GM10248 (cell line): ENCODE measurements at regions not wholly inside any gene's neighbourhood (a gene's known extent, or its start where the extent isn't known, plus 50 kb on each side); places are given as distances from the start of the nearest gene placed in this dataset.

Source experiments
- CTCF ChIA-PET: fragments of 300-600 bp; sonication (Branson Sonifier 250); formaldehyde crosslinking; extraction: SDS; loops from one replicate; lab custom pipeline; 2021; ENCODE audit warnings: antibody characterized with exemption; lab: Yijun Ruan, JAX
- POLR2A ChIA-PET: fragments of 350-650 bp; sonication (Branson Sonifier 250); formaldehyde crosslinking; extraction: SDS; loops from one replicate; lab custom pipeline; 2020; ENCODE audit warnings: antibody characterized with exemption; lab: Yijun Ruan, JAX
- DNase-seq: peaks from one replicate; pipeline ENCODE4 v3.0.0; 2012; ENCODE audit errors: extremely low spot score
- TF ChIP-seq, protein P1 (sequence below): IDR thresholded peaks from 2 replicates; pipeline ENCODE4 v1.5.1; 2012; ENCODE audit warnings: mild to moderate bottlenecking, low read depth; ENCODE audit errors: extremely low read depth, missing control alignments, control extremely low read depth

DNA sequence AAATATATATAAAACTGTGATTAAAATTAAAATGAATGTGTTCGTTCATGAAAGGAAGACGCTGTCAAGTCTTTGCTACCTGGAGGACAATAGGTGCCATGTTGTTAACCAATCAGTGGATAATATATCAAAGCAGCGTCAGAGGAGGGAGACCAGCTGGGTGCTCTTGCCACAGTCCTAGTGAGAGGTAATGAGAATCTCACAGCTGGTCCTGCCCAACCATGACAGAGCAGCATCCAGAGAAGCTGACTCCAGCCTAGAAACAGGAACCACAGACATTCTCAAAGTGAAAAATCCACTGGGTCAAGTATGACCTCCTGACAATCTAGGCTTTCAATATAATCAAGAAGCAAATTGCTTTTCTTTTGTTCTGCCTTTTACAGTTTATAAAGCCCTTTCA, 94.5 kb upstream of the LRFN2 start:
- ChIA-PET CTCF (no interaction called here), POLR2A (no interaction called here)
- TF ChIP-seq, protein P1, sequence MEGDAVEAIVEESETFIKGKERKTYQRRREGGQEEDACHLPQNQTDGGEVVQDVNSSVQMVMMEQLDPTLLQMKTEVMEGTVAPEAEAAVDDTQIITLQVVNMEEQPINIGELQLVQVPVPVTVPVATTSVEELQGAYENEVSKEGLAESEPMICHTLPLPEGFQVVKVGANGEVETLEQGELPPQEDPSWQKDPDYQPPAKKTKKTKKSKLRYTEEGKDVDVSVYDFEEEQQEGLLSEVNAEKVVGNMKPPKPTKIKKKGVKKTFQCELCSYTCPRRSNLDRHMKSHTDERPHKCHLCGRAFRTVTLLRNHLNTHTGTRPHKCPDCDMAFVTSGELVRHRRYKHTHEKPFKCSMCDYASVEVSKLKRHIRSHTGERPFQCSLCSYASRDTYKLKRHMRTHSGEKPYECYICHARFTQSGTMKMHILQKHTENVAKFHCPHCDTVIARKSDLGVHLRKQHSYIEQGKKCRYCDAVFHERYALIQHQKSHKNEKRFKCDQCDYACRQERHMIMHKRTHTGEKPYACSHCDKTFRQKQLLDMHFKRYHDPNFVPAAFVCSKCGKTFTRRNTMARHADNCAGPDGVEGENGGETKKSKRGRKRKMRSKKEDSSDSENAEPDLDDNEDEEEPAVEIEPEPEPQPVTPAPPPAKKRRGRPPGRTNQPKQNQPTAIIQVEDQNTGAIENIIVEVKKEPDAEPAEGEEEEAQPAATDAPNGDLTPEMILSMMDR = no peak

GRCh38 chr6:40678941-40679340, 91.8 kb upstream of the LRFN2 start:
- TF ChIP-seq, protein P1 = no peak
- DNase-seq = no peak
- ChIA-PET POLR2A (no interaction called here), CTCF (interaction anchor here (0.9 kb wide), 1 partner anchor 13 kb away, joined by 3 read pairs; no protein-coding TSS in a partner anchor)

More for the DNA sequence above, 94.5 kb upstream of the LRFN2 start:
- no peak for DNase-seq

GRCh38 chr6:40674170-40674569, 87.0 kb upstream of the LRFN2 start:
- TF ChIP-seq, protein P1 = no peak
- ChIA-PET CTCF (no interaction called here), POLR2A (no interaction called here)
- no peak for DNase-seq

- DNase-seq = no peak
- ChIA-PET POLR2A (no interaction called here), CTCF (no interaction called here)
- TF ChIP-seq, protein P1 = no peak
These were observed 84.9 kb upstream of the LRFN2 start for GRCh38 chr6:40672087-40672486.

DNA sequence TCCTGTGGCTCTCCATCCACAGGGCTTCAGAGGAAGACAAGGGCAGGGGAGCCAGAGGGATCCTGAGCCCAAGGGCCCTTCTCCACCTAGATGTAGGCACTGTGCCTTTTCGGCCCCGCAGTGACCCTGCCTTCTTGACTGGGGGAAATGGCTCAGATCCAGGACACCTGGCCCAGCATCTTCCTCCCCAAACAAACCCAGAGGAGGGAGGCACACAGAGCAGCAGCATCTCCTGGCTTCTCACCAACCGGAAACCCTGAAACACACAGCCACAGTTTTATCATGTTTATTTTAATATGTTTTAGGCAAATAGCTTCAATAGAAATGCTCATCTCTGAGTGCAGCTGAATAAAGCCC, 84.5 kb upstream of the LRFN2 start:
- DNase-seq = no peak
- ChIA-PET CTCF (no interaction called here), POLR2A (no interaction called here)
- TF ChIP-seq, protein P1 = no peak

DNA sequence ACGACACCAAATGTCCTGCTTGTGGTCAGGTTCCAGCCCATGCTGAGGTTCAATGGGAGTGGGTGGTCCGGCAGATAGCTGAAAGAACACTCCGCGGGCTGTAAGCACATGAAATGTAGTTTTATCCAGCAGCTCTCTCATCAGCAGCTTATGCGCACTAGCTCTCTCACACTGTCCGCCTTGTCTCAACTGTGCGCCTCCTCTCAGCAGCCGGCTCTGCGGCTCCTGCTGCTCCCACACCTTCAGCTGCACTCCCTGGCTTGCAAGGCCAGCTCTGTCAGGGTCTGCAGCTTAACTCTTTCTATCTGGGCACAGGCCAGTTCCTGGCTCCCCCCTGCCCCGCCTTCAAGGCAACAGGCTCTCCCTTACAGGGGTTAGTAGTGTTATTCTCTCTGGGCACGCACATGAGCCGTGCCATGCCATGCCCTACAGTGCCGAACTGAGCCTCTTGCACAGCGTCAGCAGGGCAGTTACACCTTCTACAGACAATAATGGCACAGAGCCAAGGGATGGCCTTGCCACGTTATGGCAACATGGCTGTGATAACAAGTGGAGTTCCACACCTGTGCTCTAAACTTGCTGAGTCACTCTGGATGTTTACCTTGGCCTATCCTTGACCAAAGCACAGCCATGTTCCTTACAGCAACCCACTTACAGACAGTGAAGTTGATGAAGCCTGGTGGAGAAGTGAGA, 84.0 kb upstream of the LRFN2 start:
- ChIA-PET POLR2A (no interaction called here), CTCF (no interaction called here)
- TF ChIP-seq, protein P1 = no peak
- no peak for DNase-seq
